GM18507 (cell line): ENCODE measurements at regions not wholly inside any gene's neighbourhood (a gene's known extent, or its start where the extent isn't known, plus 50 kb on each side); places are given as distances from the start of the nearest gene placed in this dataset.

Experiments
- DNase-seq: peaks from one replicate; pipeline ENCODE4 v3.0.0; 2011; ENCODE audit warnings: low read depth; ENCODE audit not compliant: insufficient read length; ENCODE audit errors: extremely low spot score
- FAIRE-seq: peaks from 2 replicates; lab custom pipeline; 2011; peaks lifted over from hg19 to GRCh38; lab: Jason Lieb, UNC

- no peak for FAIRE-seq
These were observed 201.1 kb downstream of the IRX1 start for GRCh38 chr5:3796736-3797135.

DNA sequence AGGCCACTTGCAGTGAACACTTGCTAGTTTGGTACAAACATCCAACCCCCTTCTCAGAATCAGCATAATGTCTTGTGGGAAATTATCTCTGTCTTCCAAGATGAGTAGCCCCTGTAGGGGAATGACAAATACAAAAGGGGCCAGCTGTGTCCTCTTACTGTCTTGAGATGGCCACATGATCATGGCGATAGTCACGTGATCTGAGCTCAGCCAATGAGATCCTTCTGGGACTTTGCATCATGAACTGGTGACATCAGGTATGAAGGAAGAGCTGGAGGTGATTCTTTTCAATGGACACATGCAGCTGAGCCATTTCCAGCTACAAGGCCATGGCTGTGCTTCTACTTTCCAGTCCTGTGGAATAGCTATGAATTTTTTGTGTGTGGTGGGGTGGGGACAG is 206.3 kb downstream of the IRX1 start:
- FAIRE-seq = no peak
- DNase-seq = no peak

More at GRCh38 chr5:3796736-3797135, 201.1 kb downstream of the IRX1 start:
- DNase-seq = no peak

DNA sequence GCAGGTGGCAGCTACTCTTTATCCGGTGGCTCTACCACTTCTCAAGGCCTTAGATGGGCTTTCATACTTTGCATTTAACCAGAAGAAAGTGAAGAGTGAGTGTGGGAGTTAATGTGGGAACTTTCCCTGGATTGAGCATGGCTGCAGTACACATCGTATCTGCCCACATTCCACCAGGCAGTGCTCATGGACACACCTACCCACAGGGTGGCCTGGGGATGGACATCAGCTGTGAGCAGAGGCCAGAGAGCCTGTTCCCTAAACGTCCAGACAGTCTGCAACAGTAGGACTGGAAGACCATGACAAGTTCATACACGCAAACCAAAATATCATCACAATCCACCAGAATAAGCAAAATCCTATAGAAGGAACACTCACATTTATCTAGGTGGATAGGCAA is 213.8 kb downstream of the IRX1 start:
- FAIRE-seq = no peak
- DNase-seq = no peak

DNA sequence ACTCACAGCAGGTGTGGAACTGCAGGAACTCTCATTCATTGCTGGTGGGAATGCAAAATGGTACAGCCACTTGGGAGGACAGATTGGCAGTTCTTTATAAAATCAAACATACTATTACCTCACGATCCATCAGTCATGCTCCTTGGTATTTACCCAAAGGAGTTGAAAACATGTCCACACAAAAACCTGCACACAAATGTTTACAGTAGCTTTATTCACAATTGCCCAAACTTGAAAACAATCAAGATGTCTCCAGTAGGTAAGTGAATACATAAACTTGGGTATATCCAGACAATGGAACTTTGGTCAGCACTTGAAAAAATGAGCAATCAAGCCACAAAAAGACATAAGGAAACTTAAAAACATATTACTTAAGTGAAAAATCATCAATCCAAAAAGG is 215.5 kb downstream of the IRX1 start:
- FAIRE-seq (no peak), DNase-seq (no peak)

DNA sequence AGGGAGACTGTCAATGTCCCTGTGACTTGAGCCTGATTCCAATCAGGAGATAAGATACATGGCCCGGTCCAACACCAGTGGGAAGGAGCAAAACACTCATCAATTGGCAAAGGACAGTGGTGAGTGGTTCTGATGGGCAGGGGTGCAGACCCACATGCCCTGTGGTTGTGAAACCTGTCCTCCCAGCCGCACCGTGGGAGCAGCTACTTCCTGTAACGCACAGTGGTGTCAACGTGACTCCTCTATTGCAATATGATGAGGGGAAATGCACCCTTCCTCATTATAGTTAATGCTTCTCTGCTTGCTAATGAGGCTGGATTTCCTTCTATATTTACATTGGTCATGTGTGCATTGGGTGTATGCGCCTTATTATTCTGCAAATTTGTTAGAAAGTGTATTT is 223.0 kb downstream of the IRX1 start:
- FAIRE-seq (no peak), DNase-seq (no peak)

DNA sequence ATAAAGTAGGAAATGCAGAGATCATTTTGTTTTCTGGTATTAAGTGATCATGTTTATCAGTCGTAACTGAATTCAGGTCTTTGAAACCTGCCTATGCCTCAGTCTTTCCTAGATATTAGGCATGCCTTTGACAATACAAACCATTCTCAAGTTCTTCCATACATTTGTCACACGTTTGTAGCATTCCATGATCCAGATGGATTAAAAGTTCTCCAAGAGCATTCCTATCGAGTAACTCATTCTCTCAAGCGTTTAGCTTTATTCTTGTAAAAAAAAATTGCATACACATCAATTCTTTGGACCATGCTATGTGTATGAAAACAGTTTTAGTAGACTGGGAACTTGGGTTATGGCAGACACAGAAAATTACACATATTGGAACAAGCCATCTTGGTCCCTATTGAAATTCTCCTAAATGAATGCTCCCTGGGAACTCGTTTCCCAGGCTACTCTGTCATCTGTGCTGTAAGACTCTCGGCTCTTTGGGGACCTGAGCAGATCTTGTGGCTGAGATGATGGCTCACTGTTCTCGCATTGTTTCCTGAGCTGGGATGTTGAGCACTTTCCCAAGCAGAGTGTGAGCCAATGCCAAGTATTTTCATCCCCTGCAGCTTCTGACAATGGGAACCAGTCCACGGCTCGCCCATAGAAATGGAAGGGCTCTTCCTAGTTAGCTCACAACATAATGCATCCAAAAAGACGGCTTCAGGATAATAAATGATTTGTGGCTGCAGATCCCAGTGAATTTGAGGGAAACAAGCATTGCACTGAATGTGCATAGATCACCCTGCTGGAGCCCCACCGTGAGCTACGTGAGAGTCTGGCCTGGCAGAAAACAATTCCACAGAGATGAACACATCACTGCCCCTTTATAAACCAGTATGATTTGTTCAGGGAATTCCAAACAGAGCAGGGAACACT is 230.2 kb downstream of the IRX1 start:
- DNase-seq (no peak), FAIRE-seq (no peak)

- FAIRE-seq = no peak
These were observed 232.0 kb downstream of the IRX1 start for GRCh38 chr5:3827624-3828023.

DNA sequence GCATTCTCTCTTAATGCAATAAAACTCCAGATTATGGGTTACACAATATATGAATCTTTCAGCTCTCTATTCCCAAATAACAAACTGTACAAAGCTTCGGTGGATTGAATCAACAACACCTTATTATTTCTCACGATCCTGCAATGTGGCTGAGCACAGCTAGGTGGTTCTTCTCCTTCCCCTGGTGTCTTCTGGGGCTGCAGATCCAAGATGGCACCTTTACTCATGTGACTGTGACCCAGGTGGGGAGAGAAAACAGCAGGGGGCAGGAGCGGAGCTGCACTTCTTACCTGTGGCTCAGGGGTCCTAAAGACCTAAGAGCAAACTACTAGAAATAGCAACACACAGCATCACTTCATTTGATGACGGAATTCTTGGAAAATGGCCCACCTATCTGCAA is 233.1 kb downstream of the IRX1 start:
- DNase-seq (no peak), FAIRE-seq (no peak)

More at GRCh38 chr5:3827624-3828023, 232.0 kb downstream of the IRX1 start:
- DNase-seq = no peak

DNA sequence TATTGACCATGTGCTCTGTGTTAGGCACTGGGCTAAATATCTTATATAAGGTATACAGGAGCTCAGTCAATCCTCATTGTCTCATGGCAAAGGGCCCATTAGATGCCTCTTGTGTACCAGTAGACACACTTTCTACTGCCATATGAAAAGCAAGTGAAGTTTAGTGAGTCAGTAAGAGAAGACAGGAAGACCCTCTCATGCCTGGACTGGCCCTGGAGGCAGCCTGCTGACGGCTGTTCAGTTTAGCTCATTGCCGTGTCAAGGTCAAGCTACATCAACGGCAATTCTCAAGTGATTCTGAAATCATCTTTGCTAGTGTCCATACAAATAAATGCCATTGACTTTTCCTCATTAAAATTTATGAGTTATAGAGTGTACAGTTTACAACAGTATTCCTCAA is 237.9 kb downstream of the IRX1 start:
- DNase-seq = no peak
- FAIRE-seq = no peak

GRCh38 chr5:3835811-3836210 is 240.2 kb downstream of the IRX1 start:
- FAIRE-seq (no peak), DNase-seq (no peak)

DNA sequence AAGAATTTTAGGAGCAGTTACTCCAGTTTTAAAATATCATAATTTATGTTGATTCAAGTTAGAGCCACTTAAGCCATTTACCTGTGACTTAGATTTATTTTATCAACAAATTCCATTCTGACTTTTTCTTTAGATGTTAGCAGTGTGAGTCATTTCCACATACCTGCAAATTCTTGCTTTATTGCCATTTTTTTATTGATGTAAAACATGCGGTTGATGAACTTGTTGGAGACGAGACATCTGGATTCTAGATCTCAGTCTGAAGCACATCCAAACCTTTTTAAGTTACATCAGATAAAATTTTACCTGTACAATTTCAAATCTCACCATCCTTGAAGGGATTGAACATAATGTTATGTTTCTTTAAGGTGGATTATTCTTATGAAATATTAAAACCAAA is 240.9 kb downstream of the IRX1 start:
- DNase-seq (no peak), FAIRE-seq (no peak)

DNA sequence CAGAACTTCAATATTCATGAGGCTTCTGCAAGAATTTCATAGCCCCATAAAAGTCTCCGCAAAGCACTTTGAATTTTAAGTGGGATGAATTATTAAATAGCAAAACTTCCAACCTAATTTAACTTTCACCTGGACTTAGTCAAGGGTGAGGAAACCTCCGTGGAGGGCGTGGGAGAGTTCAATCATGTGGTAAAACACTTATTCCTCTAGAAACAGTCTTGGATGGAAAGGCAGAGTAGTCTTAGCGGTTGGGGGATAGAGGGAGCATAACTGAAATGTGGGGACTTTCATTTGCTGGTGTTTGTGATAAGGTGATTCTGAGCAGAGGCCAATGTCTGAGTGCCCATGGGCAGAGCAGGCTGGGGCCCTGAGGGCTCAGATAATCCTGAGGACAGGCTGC is 241.9 kb downstream of the IRX1 start:
- DNase-seq (no peak), FAIRE-seq (no peak)

- DNase-seq = no peak
- no peak for FAIRE-seq
These were observed 243.5 kb downstream of the IRX1 start for GRCh38 chr5:3839151-3839550.

GRCh38 chr5:3842591-3842990 is 247.0 kb downstream of the IRX1 start:
- no peak for FAIRE-seq

GRCh38 chr5:3843706-3844105 is 248.1 kb downstream of the IRX1 start:
- DNase-seq (no peak), FAIRE-seq (no peak)

More at GRCh38 chr5:3842591-3842990, 247.0 kb downstream of the IRX1 start:
- DNase-seq = no peak

DNA sequence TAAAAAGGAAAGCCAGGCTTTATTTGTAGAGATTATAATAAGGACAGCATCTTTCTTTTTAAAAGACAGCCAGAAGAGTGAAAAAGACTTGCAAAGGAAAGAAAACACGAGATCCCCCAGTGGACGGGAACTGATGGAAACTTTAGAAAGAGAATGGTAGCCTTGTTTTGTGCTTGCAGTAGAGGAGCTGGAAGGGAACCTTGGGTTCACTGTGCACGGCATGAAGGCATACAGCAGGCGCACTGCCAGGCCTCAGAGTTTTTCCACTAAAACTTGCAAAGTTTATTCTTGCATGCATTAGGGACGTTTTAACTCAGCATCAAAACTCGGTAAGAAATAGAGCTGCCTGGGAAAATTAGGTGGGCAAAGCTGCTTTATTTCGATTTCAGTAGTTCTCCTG is 248.6 kb downstream of the IRX1 start:
- DNase-seq (no peak), FAIRE-seq (no peak)

GRCh38 chr5:3845230-3845629 is 249.6 kb downstream of the IRX1 start:
- DNase-seq (no peak), FAIRE-seq (no peak)

GRCh38 chr5:3852161-3852916 is 256.7 kb downstream of the IRX1 start:
- DNase-seq (no peak), FAIRE-seq (no peak)

DNA sequence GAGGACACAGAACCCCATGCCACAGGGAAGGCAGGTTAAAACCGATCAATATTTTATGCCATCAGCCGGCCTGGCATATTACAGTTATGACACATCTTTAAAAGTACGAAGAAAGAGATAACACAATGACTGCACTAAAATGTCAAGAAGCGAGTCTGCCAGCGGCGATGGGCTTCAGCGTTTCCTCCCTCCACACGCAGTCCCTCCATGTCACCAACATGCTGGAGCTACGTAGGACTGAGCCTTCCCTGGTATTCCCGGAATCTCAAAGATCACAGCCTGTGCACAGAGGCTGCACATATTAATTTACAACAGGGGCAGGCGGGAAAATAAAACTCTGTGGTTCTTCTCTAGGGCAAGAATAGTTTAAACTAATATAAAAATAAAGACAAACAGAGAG is 257.7 kb downstream of the IRX1 start:
- FAIRE-seq = no peak

DNA sequence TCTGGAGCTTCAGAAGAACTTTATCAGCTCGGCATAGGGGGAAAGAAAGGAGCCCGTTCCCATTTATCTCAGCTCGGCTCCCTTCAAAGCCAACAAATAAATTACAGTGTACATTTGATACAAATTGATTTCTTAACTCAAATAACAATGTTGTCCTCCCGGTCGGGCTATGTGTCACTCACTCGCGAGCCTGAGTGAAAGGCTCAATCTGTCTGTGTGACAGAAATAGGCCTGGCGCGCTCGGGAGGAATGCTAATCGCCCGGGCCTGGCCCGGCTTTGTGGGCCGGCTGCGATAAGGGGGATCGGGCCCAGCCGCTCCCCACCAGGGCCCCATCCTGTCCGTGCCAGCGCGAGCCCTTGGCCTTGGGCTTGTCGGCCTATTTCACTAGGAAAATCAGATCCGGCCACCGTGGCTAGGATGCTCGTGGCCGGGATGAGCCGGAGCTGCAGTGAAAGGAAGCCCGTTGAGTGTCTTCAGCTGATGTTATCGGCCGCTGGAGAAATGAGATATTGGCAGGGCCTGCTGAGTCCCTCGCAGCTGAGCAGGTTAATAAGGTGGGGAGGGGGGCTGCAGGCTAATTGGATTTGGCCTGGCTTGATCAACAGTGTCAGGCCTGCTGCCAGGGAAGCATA is 258.7 kb downstream of the IRX1 start:
- FAIRE-seq (no peak), DNase-seq (no peak)

More for the DNA sequence above, 257.7 kb downstream of the IRX1 start:
- DNase-seq = no peak
